NT2/D1 (cell line): ENCODE measurements at regions not wholly inside any gene's neighbourhood (a gene's known extent, or its start where the extent isn't known, plus 50 kb on each side); places are given as distances from the start of the nearest gene placed in this dataset.
"Not testable (repeated sequence)": the region's sequence is repeated elsewhere in the genome, so short reads cannot be mapped to it uniquely, and the experiment has no call there.

Experiments used
- DNase-seq: peaks from one replicate; pipeline ENCODE4 v3.0.0-alpha.2; 2011; ENCODE audit warnings: low read depth, low spot score
- H3K27me3 ChIP-seq: 2 replicates; pipeline ENCODE4 v1.6.0; 2011; ENCODE audit warnings: mild to moderate bottlenecking; ENCODE audit not compliant: insufficient read length, insufficient read depth
- H3K36me3 ChIP-seq: 2 replicates; pipeline ENCODE4 v1.6.1; 2011; ENCODE audit warnings: mild to moderate bottlenecking, low read length, mixed read lengths; ENCODE audit not compliant: insufficient read depth, insufficient read length
- H3K4me1 ChIP-seq: 2 replicates; pipeline ENCODE4 v1.5.1; 2011; ENCODE audit not compliant: insufficient read depth, insufficient read length
- H3K4me3 ChIP-seq: 2 replicates; pipeline ENCODE4 v1.5.1; 2011; ENCODE audit warnings: low read depth; ENCODE audit not compliant: insufficient read length
- H3K9ac ChIP-seq: 2 replicates; pipeline ENCODE4 v1.6.0; 2011; ENCODE audit warnings: low read depth; ENCODE audit not compliant: insufficient read length
- H3K9me3 ChIP-seq: 2 replicates; pipeline ENCODE4 v1.5.1; 2011; ENCODE audit warnings: mild to moderate bottlenecking, low read length; ENCODE audit not compliant: insufficient read depth
- SUZ12 ChIP-seq: IDR thresholded peaks from 2 replicates; pipeline ENCODE4 v1.6.1; 2011; ENCODE audit not compliant: insufficient read length, insufficient read depth; ENCODE audit errors: extremely low read depth
- YY1 ChIP-seq: IDR thresholded peaks from 2 replicates; pipeline ENCODE4 v1.6.1; 2011; ENCODE audit not compliant: insufficient read length, insufficient read depth
- ZNF274 ChIP-seq: IDR thresholded peaks from 2 replicates; pipeline ENCODE4 v1.6.1; 2011; ENCODE audit warnings: mild to moderate bottlenecking, low read depth, low read length

GRCh38 chr10:126758867-126759266 lies 88.4 kb upstream of the C10orf90 start:
- no peaks in the 10 kb centered on the region for H3K4me1 ChIP-seq
- H3K9ac ChIP-seq, result no peak overlapping the region
- no peaks in the 10 kb centered on the region for H3K36me3 ChIP-seq
- peaks cover 9% of the 10 kb centered on the region; the same call in 1 of the 2 replicates for H3K9me3 ChIP-seq
- no peaks in the 10 kb centered on the region for H3K27me3 ChIP-seq
- DNase-seq, result no peak
- H3K4me3 ChIP-seq, result no peak overlapping the region
- TF ChIP-seq ZNF274, result no peak
- no peak for TF ChIP-seq YY1
- TF ChIP-seq SUZ12, result no peak

- no peak for DNase-seq
- no peak for TF ChIP-seq ZNF274
Observed at GRCh38 chr10:126759531-126759930, 89.0 kb upstream of the C10orf90 start.

GRCh38 chr10:126766646-126767045 lies 96.2 kb upstream of the C10orf90 start:
- H3K9ac ChIP-seq, H3K4me3 ChIP-seq, H3K36me3 ChIP-seq, DNase-seq, H3K9me3 ChIP-seq, H3K4me1 ChIP-seq, H3K27me3 ChIP-seq: not testable (repeated sequence)

More at GRCh38 chr10:126759531-126759930, 89.0 kb upstream of the C10orf90 start:
- H3K4me1 ChIP-seq, result no peaks in the 10 kb centered on the region
- H3K9ac ChIP-seq, result no peak overlapping the region
- no peaks in the 10 kb centered on the region for H3K36me3 ChIP-seq
- no peak overlapping the region for H3K4me3 ChIP-seq
- H3K27me3 ChIP-seq, result no peaks in the 10 kb centered on the region
- H3K9me3 ChIP-seq, result peaks cover 9% of the 10 kb centered on the region; the same call in 1 of the 2 replicates

DNA sequence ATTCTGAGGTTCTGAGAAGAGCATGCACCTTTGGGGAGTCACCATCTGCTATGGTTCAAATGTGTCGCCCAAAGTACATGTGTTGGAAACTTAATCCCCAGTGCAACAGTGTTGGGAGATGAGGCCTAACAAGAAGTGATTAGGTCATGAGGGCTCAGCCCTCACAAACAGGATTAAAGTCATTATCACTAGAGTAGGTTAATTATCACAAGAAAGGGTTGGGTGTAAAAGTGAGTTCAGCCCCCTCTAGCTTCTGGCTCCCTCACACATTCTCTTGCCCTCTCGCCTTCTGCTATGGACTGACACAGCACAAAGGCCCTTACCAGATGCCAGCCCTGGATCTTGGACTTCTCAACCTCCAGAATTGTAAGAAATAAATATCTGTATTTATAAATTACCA lies 100.3 kb upstream of the C10orf90 start:
- no peak overlapping the region for H3K4me3 ChIP-seq
- no peaks in the 10 kb centered on the region for H3K27me3 ChIP-seq
- TF ChIP-seq SUZ12, result no peak
- no peak for TF ChIP-seq YY1
- TF ChIP-seq ZNF274, result no peak
- no peak overlapping the region for H3K9ac ChIP-seq
- H3K36me3 ChIP-seq, result no peaks in the 10 kb centered on the region
- no peaks in the 10 kb centered on the region for H3K9me3 ChIP-seq
- DNase-seq, result peak; percentile 30
- no peaks in the 10 kb centered on the region for H3K4me1 ChIP-seq

DNA sequence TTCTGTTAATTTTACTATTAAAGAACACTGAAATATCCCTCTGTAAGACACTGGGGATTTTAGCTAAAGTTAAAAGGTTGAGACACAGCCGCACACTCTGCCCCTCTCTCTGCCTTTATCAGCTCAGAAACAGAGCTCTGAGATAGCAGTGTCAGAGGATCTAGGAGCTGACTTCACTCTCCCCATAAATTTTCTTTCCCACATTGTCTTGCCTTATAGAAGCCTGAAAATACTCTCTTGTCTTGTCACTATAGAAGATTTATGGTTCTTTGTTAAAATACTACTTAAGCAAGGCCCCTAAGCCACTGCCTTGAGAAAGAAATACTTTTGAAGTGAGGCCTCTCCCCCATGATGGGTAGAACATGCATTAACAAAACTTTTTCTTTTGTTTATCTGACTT lies 105.7 kb upstream of the C10orf90 start:
- no peak for TF ChIP-seq SUZ12
- no peak for TF ChIP-seq YY1
- no peak for TF ChIP-seq ZNF274
- Histone ChIP-seq H3K27me3 (no peaks in the 10 kb centered on the region), H3K9me3 (no peaks in the 10 kb centered on the region), H3K36me3 (no peaks in the 10 kb centered on the region), H3K4me1 (peaks cover 2% of the 10 kb centered on the region), H3K4me3 (no peak overlapping the region), H3K9ac (no peak overlapping the region)
- DNase-seq, result no peak

- no peak overlapping the region for H3K4me3 ChIP-seq
- H3K4me1 ChIP-seq, result peaks cover 2% of the 10 kb centered on the region
- H3K27me3 ChIP-seq, result no peaks in the 10 kb centered on the region
- H3K36me3 ChIP-seq, result no peaks in the 10 kb centered on the region
- H3K9ac ChIP-seq, result no peak overlapping the region
- DNase-seq, result no peak
- H3K9me3 ChIP-seq, result no peaks in the 10 kb centered on the region
- no peak for TF ChIP-seq SUZ12
- no peak for TF ChIP-seq ZNF274
- TF ChIP-seq YY1, result no peak
Observed at GRCh38 chr10:126777714-126778113, 107.2 kb upstream of the C10orf90 start.

DNA sequence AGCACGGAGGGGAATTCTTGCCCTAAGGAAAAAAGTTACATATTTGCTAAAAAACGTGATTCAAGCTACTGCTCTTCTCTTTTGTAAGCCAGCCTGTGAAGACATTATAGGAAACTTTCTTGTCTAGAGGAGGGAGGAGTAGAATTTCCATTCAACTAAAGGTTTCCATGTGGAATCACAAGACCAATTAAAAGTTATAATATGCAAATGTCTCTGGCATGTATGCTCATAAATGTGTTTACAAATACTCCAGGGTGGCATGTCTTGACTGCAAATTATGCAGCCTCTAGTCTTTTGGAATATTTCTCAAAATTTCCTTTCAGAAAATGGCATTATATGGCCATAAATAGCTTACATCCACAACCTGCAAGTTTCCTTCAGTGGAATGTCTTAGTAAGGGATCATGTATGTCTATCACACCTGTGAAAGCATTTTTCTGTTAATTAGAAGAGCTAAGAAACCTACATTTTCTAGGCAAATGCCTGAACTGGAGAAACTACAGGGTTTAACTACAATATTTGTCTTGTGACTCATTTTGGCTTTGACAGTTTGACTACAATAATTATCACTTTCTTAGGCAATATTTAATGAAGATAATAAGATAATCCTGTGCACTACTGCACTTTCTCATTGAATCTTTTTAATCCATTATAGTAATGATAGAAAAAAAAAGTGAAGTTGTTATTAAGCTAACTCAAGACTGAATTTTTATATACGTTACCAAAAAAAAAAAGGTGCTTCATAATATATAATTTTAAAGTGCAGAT lies 111.1 kb upstream of the C10orf90 start:
- no peak for TF ChIP-seq ZNF274
- no peak for TF ChIP-seq SUZ12
- no peak for TF ChIP-seq YY1
- Histone ChIP-seq H3K36me3 (no peaks in the 10 kb centered on the region), H3K27me3 (no peaks in the 10 kb centered on the region), H3K4me3 (no peak overlapping the region), H3K9me3 (no peaks in the 10 kb centered on the region), H3K4me1 (peaks cover 2% of the 10 kb centered on the region), H3K9ac (no peak overlapping the region)
- no peak for DNase-seq
